ENCODE measurements at regions not wholly inside any gene's neighbourhood (a gene's known extent, or its start where the extent isn't known, plus 50 kb on each side); places are given as distances from the start of the nearest gene placed in this dataset.

DNA sequence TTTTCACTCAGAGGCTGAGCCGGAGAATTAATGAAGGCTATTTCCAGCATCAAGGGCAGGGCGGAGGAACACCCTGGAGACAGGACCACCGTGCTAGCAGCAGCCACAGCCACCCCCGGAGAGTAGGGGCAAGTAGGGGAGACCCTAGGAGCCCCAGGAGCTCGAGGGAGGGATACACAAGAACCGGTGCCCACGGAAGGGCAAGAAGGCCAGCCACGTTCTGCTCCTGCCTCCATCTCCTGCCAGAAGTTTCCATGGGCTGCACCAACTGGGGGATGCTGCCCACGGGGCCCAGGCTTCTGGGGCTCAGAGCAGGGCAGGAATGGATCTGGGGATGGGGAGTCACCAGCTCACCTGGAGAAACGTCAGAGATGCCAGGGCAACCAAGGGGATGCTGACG is 626.8 kb downstream of the TBC1D22A start:
- peaks cover 5% of the 10 kb centered on the region for H3K9me3 ChIP-seq (ENCODE audit: insufficient read depth, low read depth, low read length)
- H3K9ac ChIP-seq (ENCODE audit: low read depth, low read length): no peak overlapping the region
- no peaks in the 10 kb centered on the region for H3K36me3 ChIP-seq (ENCODE audit: insufficient read depth, low read depth, low read length)
- no peak overlapping the region for H3K27ac ChIP-seq (ENCODE audit: low read length)
- H3K27me3 ChIP-seq (ENCODE audit: insufficient read depth, low read length): no peaks in the 10 kb centered on the region
- H3K4me3 ChIP-seq (ENCODE audit: low read length): no peak overlapping the region
- H3K4me1 ChIP-seq (ENCODE audit: insufficient read depth, low read length): no peaks in the 10 kb centered on the region

DNA sequence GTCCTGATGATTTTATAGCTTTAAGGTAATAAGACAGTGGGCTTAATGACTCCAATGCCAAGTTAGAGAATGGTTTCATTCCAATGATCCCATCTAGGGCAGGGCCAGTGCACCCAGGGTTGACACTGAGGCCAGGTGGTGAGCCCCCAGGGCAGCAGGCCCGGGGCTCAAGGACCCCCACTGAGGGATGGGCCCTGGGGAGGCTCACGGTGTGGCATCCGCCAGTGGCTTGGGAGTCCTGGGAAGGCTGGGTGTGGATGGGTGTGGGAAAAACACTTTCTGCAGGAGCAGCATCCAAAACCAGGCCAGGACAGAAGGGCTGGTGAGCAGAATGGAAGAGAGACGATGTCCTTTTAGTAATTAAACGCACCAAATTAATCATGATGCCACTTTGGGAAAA is 626.3 kb downstream of the TBC1D22A start:
- peaks cover 9% of the 10 kb centered on the region for H3K9me3 ChIP-seq (ENCODE audit: insufficient read depth, low read depth, low read length)
- no peak overlapping the region for H3K27ac ChIP-seq (ENCODE audit: low read length)
- no peaks in the 10 kb centered on the region for H3K4me1 ChIP-seq (ENCODE audit: insufficient read depth, low read length)
- H3K4me3 ChIP-seq (ENCODE audit: low read length): no peak overlapping the region
- no peaks in the 10 kb centered on the region for H3K36me3 ChIP-seq (ENCODE audit: insufficient read depth, low read depth, low read length)
- no peaks in the 10 kb centered on the region for H3K27me3 ChIP-seq (ENCODE audit: insufficient read depth, low read length)
- no peak overlapping the region for H3K9ac ChIP-seq (ENCODE audit: low read depth, low read length)

- Histone ChIP-seq H3K4me3 (ENCODE audit: low read length) (no peak overlapping the region), H3K9ac (ENCODE audit: low read depth, low read length) (no peak overlapping the region), H3K27me3 (ENCODE audit: insufficient read depth, low read length) (no peaks in the 10 kb centered on the region)
These were observed 625.9 kb downstream of the TBC1D22A start for GRCh38 chr22:47388331-47388730.

GRCh38 chr22:47386812-47387510 is 624.5 kb downstream of the TBC1D22A start:
- no peaks in the 10 kb centered on the region for H3K27me3 ChIP-seq (ENCODE audit: insufficient read depth, low read length)
- H3K4me1 ChIP-seq (ENCODE audit: insufficient read depth, low read length): no peaks in the 10 kb centered on the region
- peaks cover 23% of the 10 kb centered on the region for H3K9me3 ChIP-seq (ENCODE audit: insufficient read depth, low read depth, low read length)
- H3K4me3 ChIP-seq (ENCODE audit: low read length): no peak overlapping the region
- no peak overlapping the region for H3K9ac ChIP-seq (ENCODE audit: low read depth, low read length)
- no peaks in the 10 kb centered on the region for H3K36me3 ChIP-seq (ENCODE audit: insufficient read depth, low read depth, low read length)
- H3K27ac ChIP-seq (ENCODE audit: low read length): no peak overlapping the region

More at GRCh38 chr22:47388331-47388730, 625.9 kb downstream of the TBC1D22A start:
- Histone ChIP-seq H3K27ac (ENCODE audit: low read length) (no peak overlapping the region), H3K36me3 (ENCODE audit: insufficient read depth, low read depth, low read length) (no peaks in the 10 kb centered on the region), H3K9me3 (ENCODE audit: insufficient read depth, low read depth, low read length) (peaks cover 12% of the 10 kb centered on the region), H3K4me1 (ENCODE audit: insufficient read depth, low read length) (no peaks in the 10 kb centered on the region)

DNA sequence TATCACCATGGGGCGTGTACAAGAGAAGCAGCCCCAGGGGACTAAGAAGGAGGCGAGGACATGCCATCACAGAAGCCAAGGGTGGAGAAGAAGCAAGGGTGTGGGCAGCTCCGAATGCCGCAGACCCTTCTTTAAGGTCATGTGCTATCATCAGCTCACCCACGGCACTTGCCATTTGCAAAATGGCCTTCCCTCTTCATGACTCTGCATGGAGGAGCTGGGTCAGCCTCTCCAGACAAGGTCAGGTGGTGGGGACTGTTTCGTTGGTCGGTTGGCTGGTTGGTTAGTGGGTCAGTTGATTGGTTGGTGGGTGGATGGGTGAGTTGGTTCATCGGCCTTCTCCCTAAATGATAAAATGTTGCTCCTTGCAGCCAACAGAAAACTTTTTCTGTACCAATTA is 622.5 kb downstream of the TBC1D22A start:
- no peaks in the 10 kb centered on the region for H3K36me3 ChIP-seq (ENCODE audit: insufficient read depth, low read depth, low read length)
- no peaks in the 10 kb centered on the region for H3K4me1 ChIP-seq (ENCODE audit: insufficient read depth, low read length)
- H3K9ac ChIP-seq (ENCODE audit: low read depth, low read length): no peak overlapping the region
- peaks cover 33% of the 10 kb centered on the region for H3K9me3 ChIP-seq (ENCODE audit: insufficient read depth, low read depth, low read length)
- H3K4me3 ChIP-seq (ENCODE audit: low read length): no peak overlapping the region
- no peaks in the 10 kb centered on the region for H3K27me3 ChIP-seq (ENCODE audit: insufficient read depth, low read length)
- no peak overlapping the region for H3K27ac ChIP-seq (ENCODE audit: low read length)

- Histone ChIP-seq H3K9me3 (ENCODE audit: insufficient read depth, low read depth, low read length) (peaks cover 33% of the 10 kb centered on the region), H3K4me1 (ENCODE audit: insufficient read depth, low read length) (no peaks in the 10 kb centered on the region)
These were observed 619.9 kb downstream of the TBC1D22A start for GRCh38 chr22:47382164-47382890.

DNA sequence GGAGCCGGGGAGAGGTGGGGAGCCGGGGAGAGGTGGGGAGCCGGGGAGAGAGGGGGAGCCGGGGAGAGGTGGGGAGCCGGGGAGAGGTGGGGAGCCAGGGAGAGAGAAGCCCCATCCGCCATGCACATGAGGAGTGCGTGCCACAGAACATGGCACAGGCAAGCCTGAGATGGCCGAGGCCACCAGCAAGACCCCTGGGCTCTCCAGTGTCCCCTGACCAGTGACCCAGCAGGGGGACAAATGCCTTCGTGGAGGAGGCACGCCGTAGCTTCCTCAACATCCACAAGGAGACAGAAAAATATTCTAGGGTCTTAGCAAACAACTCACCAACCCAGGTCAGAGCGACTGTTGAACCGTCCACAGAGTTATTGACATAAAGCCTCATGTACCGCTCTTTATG is 618.8 kb downstream of the TBC1D22A start:
- Histone ChIP-seq H3K27me3 (ENCODE audit: insufficient read depth, low read length) (no peaks in the 10 kb centered on the region; the same call in 1 of the 2 replicates), H3K9ac (ENCODE audit: low read depth, low read length) (no peak overlapping the region), H3K4me3 (ENCODE audit: low read length) (no peak overlapping the region), H3K4me1 (ENCODE audit: insufficient read depth, low read length) (no peaks in the 10 kb centered on the region), H3K9me3 (ENCODE audit: insufficient read depth, low read depth, low read length) (peaks cover 33% of the 10 kb centered on the region), H3K27ac (ENCODE audit: low read length) (no peak overlapping the region), H3K36me3 (ENCODE audit: insufficient read depth, low read depth, low read length) (no peaks in the 10 kb centered on the region)

More at GRCh38 chr22:47382164-47382890, 619.9 kb downstream of the TBC1D22A start:
- H3K4me3 ChIP-seq (ENCODE audit: low read length): no peak overlapping the region
- no peaks in the 10 kb centered on the region; the same call in 1 of the 2 replicates for H3K27me3 ChIP-seq (ENCODE audit: insufficient read depth, low read length)
- no peaks in the 10 kb centered on the region for H3K36me3 ChIP-seq (ENCODE audit: insufficient read depth, low read depth, low read length)
- no peak overlapping the region for H3K9ac ChIP-seq (ENCODE audit: low read depth, low read length)
- H3K27ac ChIP-seq (ENCODE audit: low read length): no peak overlapping the region

DNA sequence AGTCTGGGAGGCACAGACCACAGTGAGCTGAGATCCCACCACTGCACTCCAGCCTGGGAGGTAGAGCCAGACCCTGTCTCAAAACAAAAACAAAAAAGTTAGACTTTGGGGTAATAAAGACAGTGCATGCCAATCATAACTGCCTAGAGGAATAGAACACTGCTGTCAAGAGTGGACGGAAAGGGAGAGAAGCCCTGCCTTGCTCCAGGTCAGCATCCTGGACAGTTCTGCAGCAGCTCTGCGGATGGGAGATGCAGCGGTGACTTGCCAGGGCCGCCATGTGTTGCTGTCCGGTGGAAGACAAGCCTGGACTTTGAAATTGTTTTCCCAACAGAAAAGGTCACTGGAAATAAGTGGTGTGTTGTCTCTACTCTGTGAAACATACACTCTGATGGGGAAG is 618.2 kb downstream of the TBC1D22A start:
- Histone ChIP-seq H3K36me3 (ENCODE audit: insufficient read depth, low read depth, low read length) (no peaks in the 10 kb centered on the region), H3K9ac (ENCODE audit: low read depth, low read length) (no peak overlapping the region), H3K4me3 (ENCODE audit: low read length) (no peak overlapping the region), H3K27ac (ENCODE audit: low read length) (no peak overlapping the region), H3K27me3 (ENCODE audit: insufficient read depth, low read length) (no peaks in the 10 kb centered on the region; the same call in 1 of the 2 replicates), H3K4me1 (ENCODE audit: insufficient read depth, low read length) (no peaks in the 10 kb centered on the region), H3K9me3 (ENCODE audit: insufficient read depth, low read depth, low read length) (peaks cover 33% of the 10 kb centered on the region)

DNA sequence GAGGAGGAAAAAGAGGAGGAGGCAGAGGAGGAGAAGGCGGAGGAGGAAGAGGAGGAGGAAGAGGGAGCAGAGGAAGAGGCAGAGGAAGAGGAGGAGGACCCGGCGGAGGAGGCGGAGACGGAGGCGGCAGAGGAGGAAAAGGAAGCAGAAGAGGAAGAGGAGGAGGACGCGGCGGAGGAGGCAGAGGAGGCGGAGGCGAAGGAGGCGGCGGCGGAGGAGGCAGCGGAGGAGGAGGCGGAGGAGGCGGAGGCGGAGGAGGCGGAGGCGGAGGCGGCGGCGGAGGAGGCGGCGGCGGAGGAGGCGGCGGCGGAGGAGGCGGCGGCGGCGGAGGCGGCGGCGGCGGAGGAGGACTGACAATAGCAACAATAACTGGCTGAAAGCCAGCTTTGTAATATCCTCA is 616.6 kb downstream of the TBC1D22A start:
- Histone ChIP-seq H3K27me3 (ENCODE audit: insufficient read depth, low read length) (no peaks in the 10 kb centered on the region; the same call in 1 of the 2 replicates), H3K27ac (ENCODE audit: low read length) (no peak overlapping the region), H3K36me3 (ENCODE audit: insufficient read depth, low read depth, low read length) (no peaks in the 10 kb centered on the region), H3K4me1 (ENCODE audit: insufficient read depth, low read length) (no peaks in the 10 kb centered on the region), H3K4me3 (ENCODE audit: low read length) (peak overlapping the region; percentile 64), H3K9ac (ENCODE audit: low read depth, low read length) (no peak overlapping the region), H3K9me3 (ENCODE audit: insufficient read depth, low read depth, low read length) (peaks cover 27% of the 10 kb centered on the region)

DNA sequence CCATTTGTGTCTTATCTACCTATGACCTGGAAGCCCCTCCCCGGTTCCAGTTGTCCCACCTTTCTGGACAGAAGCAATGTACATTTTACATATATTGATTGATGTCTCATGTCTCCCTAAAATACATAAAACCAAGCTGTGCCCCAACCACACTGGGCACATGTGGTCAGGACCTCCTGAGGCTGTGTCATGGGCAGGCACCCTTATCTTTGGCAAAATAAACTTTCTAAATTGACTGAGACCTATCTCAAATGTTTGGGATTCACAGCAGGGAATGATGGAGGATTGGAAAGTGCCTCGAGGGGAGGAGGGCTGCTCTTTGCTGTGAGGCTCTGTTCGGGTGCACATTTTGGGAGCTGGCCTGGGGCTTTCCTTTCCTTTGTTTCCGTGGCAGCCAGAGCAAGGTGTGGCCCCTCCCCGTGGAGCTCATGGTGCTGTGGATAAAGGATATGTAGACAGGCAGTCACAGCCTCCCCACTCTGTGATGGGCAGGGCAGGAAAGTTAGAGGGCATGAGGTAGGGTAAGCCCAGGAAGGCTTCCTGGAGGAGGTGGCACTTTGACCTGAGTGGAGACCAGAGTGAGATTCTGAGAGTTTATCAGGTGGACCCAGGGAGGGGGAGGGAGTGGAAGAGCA is 615.6 kb downstream of the TBC1D22A start:
- Histone ChIP-seq H3K27me3 (ENCODE audit: insufficient read depth, low read length) (no peaks in the 10 kb centered on the region; the same call in 1 of the 2 replicates), H3K36me3 (ENCODE audit: insufficient read depth, low read depth, low read length) (no peaks in the 10 kb centered on the region), H3K4me1 (ENCODE audit: insufficient read depth, low read length) (no peaks in the 10 kb centered on the region), H3K9ac (ENCODE audit: low read depth, low read length) (no peak overlapping the region), H3K27ac (ENCODE audit: low read length) (no peak overlapping the region), H3K9me3 (ENCODE audit: insufficient read depth, low read depth, low read length) (peaks cover 18% of the 10 kb centered on the region), H3K4me3 (ENCODE audit: low read length) (0 out of 2 replicates have a peak overlapping the region, but pooled peaks have one; percentile 64)

DNA sequence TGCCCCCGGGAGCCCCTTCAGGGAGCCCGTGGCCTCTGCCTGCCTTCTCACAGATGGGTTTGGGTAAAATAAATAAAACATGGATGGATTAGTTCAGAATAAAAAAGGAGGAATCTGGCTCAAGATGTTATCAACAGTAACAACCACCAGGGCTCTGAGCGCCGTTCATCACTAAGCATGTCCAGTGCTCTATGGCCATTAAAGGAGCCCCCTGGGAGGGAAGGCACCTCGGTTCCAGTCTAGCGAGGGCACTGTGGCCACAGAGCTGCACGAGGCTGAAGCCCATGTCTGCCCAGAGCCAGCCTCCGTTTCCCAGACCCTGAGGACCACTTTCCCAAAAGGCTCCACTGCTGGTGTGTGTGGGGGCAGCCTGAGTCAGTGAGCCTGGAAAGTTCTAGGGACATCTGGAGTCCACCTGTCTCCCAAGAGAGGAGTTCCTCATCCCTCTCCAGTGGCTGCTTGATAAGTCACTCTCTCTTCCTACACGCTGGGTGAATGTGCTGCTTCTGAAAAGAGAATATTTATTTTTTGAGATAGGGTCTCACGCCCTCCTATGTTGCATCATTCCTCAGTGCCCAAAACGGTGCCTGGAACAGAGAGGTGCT is 614.6 kb downstream of the TBC1D22A start:
- no peak overlapping the region for H3K27ac ChIP-seq (ENCODE audit: low read length)
- H3K27me3 ChIP-seq (ENCODE audit: insufficient read depth, low read length): no peaks in the 10 kb centered on the region; the same call in 1 of the 2 replicates
- H3K4me1 ChIP-seq (ENCODE audit: insufficient read depth, low read length): no peaks in the 10 kb centered on the region
- H3K9ac ChIP-seq (ENCODE audit: low read depth, low read length): no peak overlapping the region
- no peak overlapping the region for H3K4me3 ChIP-seq (ENCODE audit: low read length)
- no peaks in the 10 kb centered on the region for H3K36me3 ChIP-seq (ENCODE audit: insufficient read depth, low read depth, low read length)
- H3K9me3 ChIP-seq (ENCODE audit: insufficient read depth, low read depth, low read length): peaks cover 10% of the 10 kb centered on the region

All from iPS-20b (cell line).